ENCODE measurements at regions not wholly inside any gene's neighbourhood (a gene's known extent, or its start where the extent isn't known, plus 50 kb on each side); places are given as distances from the start of the nearest gene placed in this dataset.

DNA sequence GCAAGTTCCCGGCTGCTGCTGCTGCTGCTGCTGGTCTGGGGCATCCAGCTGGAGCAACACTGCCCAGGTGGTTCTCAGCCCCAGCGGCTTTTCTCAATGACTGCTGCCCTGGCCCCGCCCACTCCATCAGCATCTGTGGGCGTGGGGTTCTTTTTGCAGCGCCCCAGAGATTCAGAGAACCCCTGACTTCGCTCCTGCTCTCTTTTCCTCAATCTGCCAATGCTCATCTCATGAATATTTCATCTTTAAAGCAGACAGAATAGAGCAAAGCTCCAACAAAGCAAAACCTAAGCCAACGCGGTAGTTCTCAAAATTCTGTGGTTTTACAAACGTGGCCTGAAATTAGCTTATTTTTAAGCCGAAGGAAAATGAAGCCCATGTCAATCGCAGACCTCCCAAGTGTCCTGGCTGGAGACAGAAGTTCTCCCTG is 363.6 kb downstream of the CTTN start:
- TF ChIP-seq, protein P1, sequence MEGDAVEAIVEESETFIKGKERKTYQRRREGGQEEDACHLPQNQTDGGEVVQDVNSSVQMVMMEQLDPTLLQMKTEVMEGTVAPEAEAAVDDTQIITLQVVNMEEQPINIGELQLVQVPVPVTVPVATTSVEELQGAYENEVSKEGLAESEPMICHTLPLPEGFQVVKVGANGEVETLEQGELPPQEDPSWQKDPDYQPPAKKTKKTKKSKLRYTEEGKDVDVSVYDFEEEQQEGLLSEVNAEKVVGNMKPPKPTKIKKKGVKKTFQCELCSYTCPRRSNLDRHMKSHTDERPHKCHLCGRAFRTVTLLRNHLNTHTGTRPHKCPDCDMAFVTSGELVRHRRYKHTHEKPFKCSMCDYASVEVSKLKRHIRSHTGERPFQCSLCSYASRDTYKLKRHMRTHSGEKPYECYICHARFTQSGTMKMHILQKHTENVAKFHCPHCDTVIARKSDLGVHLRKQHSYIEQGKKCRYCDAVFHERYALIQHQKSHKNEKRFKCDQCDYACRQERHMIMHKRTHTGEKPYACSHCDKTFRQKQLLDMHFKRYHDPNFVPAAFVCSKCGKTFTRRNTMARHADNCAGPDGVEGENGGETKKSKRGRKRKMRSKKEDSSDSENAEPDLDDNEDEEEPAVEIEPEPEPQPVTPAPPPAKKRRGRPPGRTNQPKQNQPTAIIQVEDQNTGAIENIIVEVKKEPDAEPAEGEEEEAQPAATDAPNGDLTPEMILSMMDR (IDR thresholded peaks at IDR 0.05 in 2 of 3, conservative IDR thresholded peaks at IDR 0.05 in 1 of 3; ENCODE audit: borderline replicate concordance in 1 of 3, insufficient read depth in 1 of 3, low read depth in 2 of 3, low read length in 2 of 3), result no peak
- TF ChIP-seq POLR2A (IDR thresholded peaks at IDR 0.05; ENCODE audit: borderline replicate concordance, extremely low read depth, insufficient read depth, insufficient read length) (no peak), EGR1 (IDR thresholded peaks at IDR 0.05; ENCODE audit: low read depth) (no peak), EZH2phosphoT487 (IDR thresholded peaks at IDR 0.05; ENCODE audit: borderline replicate concordance) (no peak), POLR2AphosphoS5 (IDR thresholded peaks at IDR 0.05; ENCODE audit: low read depth, low read length) (no peak), SIN3A (IDR thresholded peaks at IDR 0.05; ENCODE audit: low read depth) (no peak), EZH2 (IDR thresholded peaks at IDR 0.05) (no peak), RAD21 (IDR thresholded peaks at IDR 0.05; ENCODE audit: low read depth) (no peak)
- TF ChIP-seq, protein P2, sequence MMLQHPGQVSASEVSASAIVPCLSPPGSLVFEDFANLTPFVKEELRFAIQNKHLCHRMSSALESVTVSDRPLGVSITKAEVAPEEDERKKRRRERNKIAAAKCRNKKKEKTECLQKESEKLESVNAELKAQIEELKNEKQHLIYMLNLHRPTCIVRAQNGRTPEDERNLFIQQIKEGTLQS (IDR thresholded peaks at IDR 0.05), result no peak
- TF ChIP-seq, protein P3, sequence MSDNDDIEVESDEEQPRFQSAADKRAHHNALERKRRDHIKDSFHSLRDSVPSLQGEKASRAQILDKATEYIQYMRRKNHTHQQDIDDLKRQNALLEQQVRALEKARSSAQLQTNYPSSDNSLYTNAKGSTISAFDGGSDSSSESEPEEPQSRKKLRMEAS (IDR thresholded peaks at IDR 0.05), result no peak
